UCSD-AML1 (cell line): ENCODE measurements at regions not wholly inside any gene's neighbourhood (a gene's known extent, or its start where the extent isn't known, plus 50 kb on each side); places are given as distances from the start of the nearest gene placed in this dataset.
"Not testable (repeated sequence)": the region's sequence is repeated elsewhere in the genome, so short reads cannot be mapped to it uniquely, and the experiment has no call there.

Experiments used
- DNase-seq: peaks from one replicate; lab custom pipeline; 2025; ENCODE audit not compliant: unreplicated experiment; lab: John Stamatoyannopoulos, UW

DNA sequence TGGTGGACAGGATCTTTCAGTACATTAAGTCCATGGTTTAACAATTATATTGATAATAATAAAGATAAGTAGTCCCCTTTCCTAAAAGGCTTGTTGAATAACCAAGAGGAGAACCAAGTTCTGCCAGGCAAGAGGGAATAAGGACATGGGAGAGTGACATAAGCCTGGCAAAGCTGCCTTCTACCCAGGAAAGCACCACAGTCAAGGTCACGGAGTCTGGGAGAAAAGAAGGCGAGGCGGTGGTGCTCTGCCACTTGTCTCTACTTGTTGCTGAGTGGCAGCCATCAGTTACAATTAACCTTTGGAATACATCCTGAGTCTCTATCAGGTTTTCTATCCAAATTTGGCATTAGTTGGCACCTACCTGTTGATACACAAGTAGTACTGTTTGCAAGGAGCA, 101.7 kb upstream of the GATA6 start:
- DNase-seq: no peak

DNA sequence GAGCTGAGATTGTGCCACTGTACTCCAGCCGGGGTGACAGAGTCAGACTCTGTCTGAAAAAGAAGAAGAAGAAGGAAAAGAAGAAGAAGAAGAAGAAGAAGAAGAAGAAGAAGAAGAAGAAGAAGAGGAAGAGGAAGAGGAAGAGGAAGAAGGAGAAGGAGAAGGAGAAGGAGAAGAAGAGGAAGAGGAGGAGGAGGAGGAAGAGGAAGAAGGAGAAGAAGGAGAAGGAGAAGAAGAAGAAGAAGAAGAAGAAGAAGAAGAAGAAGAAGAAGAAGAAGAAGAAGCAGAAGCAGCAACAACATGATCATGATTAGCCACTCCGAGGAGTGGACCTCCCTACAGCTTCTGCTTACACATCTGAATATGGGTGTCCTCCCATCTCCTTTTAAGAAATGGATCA, 100.6 kb upstream of the GATA6 start:
- not testable (repeated sequence) for DNase-seq

DNA sequence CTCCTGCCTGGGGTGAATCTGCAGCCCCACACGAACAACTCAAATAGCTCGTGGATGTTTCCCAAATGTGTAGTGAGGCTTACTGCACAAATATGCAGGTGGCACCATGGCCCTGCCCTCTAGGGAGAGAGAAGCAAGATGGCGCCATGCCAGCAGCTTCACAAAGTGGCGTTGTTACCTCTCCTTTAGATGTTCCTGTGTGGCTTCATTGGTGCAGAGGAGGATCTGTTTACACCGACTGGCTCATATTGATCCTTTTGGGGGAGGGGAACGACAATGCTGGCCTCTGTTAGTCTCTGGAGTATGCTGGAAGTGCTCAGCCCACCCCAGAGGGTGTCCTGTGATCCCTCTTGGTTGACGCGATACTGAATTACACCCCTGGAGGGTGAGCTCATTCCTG, 99.5 kb upstream of the GATA6 start:
- DNase-seq: no peak

DNA sequence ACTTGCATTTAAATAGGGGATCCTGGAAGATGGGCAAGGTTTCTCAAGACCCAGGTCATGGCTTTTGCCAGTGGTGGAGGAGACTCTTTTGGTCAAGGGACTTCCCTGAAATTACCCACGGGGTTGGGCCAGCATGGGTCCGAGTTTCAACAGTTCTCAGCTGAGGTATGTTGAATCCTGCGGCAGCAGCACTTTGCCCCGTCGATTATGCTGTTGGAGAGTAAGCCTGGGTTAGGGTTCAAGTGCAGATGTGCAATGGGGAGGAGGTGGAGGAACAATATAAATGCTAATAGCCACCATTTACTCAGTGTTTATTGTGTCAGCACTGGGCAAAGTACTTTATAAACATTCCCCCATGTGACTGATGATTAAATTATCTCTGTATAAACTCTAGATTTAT, 96.0 kb upstream of the GATA6 start:
- DNase-seq: no peak

DNA sequence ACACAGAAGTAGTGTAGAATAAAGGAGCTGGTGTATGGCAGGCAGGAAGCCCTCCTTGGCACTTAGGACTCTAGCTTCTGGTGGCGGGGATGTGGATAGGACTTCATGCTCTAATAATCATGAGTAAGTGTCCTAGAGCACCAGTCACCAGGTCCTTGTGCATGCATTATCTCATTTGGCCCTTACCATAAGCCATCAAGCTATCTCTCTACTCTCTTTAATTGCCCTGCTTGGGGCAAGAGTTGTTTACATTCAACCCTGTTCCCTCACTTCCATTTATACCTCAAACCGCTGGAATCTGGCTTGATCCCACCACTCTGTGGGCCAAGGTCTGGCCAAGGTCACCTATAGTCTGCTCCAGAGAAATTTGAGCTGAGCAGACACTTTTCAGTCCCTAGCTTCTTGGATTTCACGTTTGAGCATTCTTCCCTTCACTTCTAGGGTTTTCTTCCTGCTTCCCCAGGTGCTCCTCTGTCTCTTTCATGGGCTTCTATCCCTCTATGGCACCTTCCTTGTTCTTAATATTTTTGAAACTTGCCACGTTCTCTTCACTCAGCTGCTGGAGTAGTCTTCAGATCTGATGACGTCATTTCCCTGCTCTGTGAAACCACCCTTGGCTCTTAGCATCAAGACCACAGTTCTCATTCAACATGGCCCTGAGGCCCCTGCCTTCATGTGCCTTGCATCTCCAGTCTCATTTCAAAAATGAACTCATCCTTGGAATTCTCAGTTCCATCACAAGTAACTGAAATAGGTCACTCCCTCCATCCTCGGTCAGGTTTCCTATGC, 94.9 kb upstream of the GATA6 start:
- DNase-seq: no peak

DNA sequence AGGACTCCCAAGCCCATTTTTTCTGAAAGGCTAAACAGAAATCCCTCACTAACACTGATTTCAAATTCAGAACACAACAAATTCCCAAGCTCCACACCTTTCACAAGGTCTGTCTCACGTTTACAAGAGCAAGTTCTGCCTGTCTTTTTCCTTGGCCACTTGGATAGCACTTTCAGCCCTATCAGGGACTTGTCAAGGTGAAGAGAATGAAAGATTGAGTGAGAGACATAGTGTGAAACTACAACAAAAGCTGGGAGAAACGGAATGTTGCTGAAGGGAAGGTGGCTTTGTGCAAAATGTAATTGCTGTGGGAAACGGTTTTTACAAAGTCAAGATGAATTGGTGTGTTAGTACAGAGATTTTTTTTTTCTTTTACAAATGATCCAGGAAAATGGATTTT, 89.4 kb upstream of the GATA6 start:
- DNase-seq: no peak

DNA sequence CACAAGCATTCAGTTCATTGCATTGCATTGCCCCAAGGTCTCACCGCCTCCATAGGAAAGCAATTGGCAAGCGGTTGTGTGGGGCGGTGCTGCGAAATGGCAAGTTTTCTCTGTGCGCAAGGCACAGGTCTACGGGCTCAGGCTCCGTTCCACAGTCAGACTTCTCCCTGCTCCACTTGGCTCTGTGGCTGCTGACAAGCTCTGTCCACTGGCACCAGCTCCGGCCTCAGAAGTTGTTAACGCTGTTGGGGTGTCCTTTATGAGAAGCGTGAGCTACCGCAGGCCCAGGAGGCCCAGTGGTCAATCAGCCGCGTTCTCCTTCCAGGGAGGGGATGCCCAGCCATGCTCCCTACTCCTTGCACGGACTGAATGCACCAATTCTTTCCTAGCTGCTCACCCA, 87.0 kb upstream of the GATA6 start:
- DNase-seq: no peak

DNA sequence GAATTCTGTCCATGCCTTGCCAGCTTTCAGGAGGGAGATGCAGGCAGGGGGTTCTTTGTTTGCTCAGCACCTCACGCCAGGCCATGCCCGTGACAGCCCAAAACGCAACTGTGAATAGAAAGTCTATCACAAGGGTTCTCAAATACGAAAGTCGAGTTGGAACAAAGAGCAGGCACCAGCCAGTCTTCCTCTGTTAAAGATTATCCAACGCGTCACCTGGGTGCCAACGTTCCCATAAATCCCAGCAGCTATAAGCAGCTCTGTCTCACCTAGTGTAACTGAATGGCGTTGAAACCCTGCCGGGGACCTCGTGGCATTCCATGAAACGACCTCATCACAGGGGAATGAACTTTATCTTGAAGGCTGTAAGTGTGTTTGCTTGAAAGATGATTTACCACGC, 84.8 kb upstream of the GATA6 start:
- DNase-seq: no peak

DNA sequence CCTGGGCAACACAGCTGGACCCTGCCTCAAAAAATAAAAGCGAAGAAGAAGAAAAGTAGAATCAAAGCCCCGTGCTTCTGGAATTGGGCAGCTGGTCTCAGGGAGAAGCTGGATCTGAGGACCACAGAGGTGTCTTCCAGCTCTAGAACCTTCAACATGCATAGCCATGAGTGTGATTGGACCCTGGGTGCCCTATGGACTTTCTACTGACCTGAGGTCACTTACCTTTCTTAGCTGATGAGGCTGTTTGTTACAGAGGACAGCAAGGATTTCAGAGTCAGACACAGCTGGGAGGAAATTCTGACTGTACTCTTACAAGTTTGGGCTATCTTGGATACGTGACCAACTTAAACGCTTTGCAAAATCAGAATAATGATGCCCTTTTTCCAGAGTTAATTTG, 82.4 kb upstream of the GATA6 start:
- DNase-seq: no peak

DNA sequence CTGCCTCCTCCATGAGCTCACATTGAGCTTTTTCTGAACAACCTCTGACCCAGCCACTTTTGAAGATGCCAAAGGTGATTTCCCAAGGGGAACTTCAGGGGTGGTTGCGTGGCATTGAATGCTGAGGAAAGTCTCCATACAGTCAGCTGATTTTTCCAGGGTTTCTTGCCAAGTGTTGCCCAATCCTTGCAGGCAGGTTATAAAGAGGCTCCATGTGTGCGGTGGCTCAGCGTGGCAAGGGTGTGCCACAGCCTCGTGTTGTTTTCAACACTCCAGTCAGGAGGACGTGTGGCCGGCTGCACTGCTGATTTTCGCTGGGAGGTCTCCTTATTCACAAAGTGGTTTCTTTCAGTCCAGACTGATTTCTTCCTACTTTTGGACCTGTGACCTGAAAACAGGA, 81.4 kb upstream of the GATA6 start:
- no peak for DNase-seq

DNA sequence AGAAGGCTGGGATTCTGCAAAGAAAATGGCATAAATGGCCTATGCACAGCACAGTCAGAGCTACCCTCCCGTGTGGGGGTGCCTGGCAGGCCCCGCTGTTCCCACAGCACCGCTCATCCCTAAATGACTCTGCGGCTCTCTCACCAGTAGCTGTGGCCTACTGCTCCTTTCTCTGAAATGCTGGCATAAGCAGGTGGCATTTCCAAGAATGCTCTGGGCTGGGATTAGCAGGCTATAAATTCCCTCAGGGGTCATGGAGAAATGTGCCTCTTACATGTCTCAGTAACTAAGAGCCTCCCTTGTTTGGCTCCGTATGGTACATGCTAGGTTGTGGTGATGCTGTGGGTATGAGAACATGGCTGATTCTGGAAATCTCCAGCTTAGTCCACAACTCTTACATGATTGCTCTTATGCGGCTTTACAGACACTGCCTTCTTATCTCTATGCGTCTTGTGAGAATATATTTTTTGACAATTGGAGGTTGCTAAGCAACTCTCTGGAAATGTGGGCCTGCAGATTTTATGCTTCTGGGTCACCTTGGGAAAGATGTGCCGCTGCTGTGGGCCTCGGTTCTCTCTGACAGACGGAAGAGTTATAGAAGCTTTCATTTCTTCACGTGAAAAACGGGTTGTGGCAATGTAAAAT, 80.3 kb upstream of the GATA6 start:
- no peak for DNase-seq

DNA sequence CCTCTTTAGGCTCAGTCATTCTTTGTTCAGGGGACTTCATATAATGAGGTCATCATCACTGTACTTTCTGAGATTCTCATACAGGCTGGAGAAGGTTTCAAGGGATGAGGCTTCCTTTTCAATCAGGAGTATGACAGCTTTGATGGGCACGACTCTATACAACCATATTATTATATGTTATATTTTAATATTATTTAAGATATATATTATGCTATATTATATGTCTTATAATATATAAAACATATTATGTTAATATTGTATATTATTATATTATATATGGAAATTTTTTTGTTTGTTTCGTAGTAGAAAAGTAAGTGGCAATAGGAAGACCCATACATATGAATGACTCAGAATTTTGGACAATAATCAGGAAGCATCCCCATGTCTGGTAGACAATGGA, 78.0 kb upstream of the GATA6 start:
- DNase-seq: no peak

DNA sequence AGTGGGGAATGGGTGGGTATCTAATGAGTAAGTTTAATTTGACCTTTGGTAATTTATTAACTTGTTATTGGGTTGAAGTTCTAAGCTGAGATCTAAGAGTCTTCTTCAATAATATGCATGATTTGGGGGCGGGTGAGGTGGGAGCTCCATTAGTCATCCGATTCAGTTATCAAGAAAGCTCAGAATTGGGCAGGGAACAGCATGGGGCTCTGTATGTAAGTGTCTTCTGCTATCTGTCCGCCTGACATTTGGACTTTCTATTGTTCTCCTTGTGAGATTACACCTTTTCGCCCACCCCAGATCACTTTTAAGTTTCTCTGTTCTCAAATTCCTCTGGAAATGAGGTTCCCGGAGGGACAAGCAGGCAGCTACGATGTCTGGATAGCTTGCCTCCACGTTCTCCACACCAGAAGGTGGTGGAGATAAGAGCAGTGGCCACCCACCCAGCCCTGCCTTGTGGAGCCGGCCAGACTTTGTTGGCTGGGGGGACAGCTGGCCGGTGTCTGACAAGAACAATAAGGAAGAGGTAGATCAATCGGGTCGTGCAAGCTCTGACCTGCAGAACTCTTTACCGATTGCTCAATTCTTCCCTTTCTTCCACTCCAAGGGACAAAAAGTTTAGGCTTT, 75.5 kb upstream of the GATA6 start:
- DNase-seq: no peak

DNA sequence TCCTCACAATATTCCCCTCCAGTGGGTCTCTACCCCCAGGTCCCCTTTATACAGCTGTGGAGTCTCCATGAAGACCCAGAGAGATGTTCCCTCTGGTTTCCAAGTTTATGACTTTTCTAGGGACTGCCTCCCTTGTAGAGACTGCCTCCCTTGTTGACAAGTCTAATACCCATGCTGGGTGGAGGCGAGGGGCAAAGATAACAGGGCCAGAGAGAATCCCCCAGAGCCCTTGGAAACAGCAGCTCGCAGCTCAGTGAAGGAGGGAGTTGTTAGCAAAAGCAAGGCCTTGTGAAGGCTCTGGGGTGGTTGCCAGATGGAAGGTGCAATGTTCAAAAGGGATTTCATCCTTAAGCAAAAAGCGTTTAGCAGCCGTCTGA, 75.0 kb upstream of the GATA6 start:
- DNase-seq: no peak

DNA sequence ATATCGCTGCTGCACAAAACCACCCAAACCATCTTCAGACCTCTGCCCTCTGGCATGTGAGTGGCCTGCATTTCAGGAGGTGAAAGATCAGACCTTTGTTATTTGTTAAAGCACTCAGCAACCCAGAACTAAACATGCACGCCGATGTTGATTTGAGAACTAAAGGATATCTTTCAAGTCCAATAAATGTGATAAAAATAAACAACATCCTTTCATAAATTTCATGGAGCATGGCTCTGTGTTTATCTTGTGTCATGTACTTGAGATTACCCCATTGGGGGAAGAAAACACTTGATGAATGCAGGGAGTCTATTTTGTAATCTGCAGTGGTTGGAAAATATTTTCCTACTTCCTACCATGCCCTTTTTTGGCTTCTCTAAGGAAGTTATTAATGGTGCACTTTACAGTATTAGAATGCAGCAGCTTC, 70.8 kb upstream of the GATA6 start:
- no peak for DNase-seq

DNA sequence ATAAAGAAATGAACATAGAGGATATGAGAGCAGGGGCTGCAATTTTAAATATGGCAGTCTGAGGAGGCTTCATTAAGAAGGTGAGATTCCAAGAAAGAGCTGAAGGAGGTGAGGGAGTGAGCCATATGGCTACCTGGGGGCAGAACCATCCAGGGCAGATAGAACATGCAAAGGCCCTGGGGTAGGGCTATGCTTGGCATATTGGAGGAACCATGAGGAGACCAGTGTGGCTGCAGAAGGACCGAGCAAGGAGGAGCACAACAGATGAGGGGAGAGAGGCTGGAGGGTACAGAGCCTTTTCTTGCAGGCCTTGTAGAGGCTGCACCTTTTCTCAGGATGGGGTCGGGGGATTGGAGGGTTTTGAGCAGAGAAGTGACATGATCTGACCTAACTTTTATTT, 69.5 kb upstream of the GATA6 start:
- no peak for DNase-seq

DNA sequence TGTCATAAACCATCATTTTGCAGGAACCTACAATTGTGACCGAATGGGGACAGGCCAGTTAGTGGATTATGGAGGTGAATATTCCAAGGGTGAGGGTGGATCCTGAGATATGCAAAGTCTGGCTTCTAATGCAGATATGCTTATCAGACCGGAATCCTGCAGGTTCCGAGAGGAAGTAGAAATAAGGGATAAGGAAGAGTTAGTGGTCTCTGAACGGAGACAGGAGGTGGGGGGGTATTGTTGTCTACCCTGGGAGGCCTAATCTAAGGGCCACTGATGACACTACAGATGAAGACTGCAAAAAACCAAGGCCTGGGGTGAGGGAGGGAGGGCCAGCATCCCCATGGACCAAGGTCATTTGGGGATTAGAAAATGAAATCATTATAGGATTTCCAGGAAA, 67.7 kb upstream of the GATA6 start:
- no peak for DNase-seq

DNA sequence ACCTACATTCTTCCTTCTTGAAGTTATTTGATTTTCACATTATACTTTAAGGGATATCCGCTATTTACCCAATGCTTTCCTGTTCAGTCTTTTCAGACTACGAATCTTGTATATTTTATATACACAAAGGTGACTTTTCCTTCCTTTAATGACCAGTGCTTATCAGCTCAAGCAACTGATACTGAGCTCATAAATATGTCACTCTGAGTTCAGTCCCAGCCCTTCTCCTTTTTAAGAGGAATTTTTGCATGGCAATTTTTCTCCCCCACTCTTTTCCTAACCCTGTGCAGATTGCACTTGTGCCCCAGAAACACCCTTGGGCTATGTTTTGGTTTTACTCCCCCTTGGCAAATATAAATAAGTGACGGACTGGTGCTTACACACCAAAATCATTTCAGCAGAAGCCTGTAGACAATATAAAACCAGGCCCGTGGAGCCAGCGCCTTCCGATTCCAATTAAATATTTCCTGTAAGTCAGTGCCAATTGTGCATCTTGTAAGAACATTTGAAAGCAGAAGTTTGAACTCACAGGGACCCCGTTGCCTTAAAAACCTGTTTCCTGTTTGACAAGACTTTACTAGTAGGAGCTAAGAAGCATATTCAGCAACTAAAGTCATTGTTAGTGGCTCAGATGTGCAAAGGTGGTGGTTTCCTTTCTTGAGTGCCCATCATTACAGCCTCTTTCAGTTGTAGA, 66.3 kb upstream of the GATA6 start:
- peak; percentile 24 for DNase-seq

DNA sequence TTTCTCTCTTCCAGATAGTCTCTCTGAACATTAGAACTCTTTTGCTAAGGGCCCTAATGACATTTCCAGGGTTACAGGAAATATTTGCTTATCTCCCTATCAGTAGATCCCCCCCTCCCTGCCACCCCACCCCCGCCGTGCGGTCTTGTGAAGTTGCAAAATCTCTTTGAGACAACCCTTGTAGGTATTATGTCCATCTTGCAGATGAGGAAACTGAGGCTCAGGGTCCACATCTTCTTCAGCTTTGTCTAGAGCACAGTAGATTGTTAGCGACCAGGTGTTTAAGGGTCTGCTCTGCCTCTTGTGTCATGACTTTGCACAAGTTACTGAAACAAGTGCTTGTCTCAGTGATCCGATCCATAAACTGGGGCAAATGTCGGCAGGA, 65.8 kb upstream of the GATA6 start:
- DNase-seq: no peak

DNA sequence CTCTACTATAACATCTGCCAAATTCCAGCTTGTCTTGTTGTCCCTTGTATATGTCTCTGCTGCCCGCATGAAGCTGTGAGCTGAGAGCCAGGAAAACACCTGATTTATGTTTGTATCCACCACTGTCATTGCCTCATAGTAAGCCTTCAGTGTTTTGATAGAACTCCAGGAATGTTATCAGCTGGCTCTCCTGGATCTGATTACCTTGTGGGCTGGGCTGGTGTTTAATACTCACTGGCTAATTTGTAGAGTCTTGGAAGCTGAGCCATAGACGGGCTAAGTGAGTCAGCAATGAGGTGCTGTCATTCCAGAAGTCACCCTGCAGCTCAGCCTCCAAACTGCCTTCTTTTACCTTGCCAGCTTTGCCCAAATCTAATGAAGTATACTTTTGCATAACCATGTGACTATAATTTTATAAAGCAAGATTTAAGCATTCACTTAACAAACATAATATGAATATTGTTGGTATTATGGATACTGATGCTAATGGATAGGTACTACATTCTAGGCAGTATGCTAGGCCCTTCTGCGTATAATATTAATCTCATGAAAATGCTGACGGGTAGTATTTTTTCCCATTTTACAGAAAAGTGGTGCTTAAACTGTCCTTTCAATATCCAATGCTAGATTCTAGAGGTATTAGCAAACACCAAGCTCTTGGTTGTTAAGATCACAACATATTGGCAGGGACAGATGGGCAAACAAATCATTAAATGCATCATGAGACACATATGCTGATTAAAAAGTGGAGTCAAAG, 62.7 kb upstream of the GATA6 start:
- no peak for DNase-seq

DNA sequence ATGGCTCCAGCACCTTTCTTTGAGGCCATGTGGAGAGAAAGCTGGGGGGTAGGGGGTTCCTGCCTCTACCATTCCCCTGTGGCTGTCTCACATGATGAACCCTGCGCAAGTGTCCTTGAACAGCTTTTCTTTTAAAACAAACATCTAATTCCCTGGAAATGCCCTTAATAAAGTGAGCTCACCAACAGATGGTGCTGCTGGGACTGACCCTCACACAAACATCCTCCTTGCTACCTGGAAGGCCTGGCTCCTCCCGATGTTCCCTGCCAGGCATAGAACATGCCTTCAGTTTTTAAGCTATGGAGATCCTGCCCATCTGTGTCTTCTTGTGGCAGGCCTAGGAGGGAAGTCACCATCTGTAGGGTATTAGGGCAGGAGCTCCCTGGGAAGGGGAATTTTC, 60.7 kb upstream of the GATA6 start:
- DNase-seq: no peak
